ENCODE measurements at regions not wholly inside any gene's neighbourhood (a gene's known extent, or its start where the extent isn't known, plus 50 kb on each side); places are given as distances from the start of the nearest gene placed in this dataset.
A peak's percentile ranks its signal among the peaks of the same experiment; 100 is the strongest.

DNA sequence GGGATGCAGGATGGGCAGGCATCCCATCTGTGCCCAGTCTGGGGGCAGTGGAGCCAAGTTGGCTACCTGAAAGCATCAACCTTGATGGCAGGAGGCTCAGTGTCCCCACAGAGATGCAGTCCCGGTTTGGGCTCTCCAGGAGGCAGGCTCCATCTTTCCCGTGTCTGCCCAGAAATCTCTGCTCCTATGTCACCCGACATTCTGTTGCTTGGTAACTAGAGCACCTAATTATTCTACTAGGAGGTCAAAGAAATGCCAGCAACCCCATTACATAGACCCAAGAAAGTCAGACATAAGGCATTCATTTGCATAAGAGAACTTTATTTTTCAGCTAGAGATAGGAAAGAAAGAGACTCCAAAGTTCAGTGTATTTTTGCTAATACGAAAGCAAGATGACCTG, 100.3 kb upstream of the BACE2 start:
- H3K27ac ChIP-seq = no peak overlapping the region
- TF ChIP-seq, protein P1, sequence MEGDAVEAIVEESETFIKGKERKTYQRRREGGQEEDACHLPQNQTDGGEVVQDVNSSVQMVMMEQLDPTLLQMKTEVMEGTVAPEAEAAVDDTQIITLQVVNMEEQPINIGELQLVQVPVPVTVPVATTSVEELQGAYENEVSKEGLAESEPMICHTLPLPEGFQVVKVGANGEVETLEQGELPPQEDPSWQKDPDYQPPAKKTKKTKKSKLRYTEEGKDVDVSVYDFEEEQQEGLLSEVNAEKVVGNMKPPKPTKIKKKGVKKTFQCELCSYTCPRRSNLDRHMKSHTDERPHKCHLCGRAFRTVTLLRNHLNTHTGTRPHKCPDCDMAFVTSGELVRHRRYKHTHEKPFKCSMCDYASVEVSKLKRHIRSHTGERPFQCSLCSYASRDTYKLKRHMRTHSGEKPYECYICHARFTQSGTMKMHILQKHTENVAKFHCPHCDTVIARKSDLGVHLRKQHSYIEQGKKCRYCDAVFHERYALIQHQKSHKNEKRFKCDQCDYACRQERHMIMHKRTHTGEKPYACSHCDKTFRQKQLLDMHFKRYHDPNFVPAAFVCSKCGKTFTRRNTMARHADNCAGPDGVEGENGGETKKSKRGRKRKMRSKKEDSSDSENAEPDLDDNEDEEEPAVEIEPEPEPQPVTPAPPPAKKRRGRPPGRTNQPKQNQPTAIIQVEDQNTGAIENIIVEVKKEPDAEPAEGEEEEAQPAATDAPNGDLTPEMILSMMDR (conservative IDR thresholded peaks at IDR 0.05) = no peak

- TF ChIP-seq, protein P1 (conservative IDR thresholded peaks at IDR 0.05) = no peak
- no peak overlapping the region; the same call in 1 of the 2 replicates for H3K27ac ChIP-seq
Observed at GRCh38 chr21:41068496-41068895, 99.5 kb upstream of the BACE2 start.

DNA sequence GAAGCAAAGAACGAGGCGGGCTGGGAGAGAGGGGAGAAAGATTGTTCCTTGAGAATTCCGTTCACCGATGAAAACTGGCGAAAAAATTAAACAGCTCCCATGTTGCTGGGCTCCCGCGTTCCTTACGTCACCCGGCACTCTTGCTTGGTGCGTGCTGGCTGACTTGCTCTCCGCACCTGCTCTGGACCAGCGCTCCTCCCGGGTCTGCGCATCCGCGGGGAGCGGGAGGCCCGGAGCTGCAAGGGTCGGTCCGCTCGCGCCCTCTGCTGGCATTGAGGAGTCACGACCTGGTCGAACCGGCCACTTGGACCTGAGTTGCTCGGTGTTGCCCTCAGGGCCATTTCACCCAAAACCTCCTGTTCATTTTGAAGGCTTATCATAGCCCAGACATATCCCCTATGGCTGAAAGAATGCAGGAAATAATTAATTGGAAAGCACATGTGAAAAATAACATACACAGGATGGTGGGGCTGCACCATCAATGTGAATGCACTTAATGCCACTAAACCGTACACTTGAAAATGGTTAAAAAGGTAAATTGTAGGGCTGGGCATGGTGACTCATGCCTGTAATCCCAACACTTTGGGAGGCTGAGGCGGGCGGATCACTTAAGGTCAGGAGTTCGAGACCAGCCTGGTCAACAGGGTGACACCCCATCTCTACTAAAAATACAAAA, 98.9 kb upstream of the BACE2 start:
- TF ChIP-seq, protein P1 (conservative IDR thresholded peaks at IDR 0.05) = peak; percentile 99
- no peak overlapping the region; the same call in 1 of the 2 replicates for H3K27ac ChIP-seq

GRCh38 chr21:41070284-41070683, 97.7 kb upstream of the BACE2 start:
- TF ChIP-seq, protein P1 (conservative IDR thresholded peaks at IDR 0.05) = no peak
- no peak overlapping the region for H3K27ac ChIP-seq

DNA sequence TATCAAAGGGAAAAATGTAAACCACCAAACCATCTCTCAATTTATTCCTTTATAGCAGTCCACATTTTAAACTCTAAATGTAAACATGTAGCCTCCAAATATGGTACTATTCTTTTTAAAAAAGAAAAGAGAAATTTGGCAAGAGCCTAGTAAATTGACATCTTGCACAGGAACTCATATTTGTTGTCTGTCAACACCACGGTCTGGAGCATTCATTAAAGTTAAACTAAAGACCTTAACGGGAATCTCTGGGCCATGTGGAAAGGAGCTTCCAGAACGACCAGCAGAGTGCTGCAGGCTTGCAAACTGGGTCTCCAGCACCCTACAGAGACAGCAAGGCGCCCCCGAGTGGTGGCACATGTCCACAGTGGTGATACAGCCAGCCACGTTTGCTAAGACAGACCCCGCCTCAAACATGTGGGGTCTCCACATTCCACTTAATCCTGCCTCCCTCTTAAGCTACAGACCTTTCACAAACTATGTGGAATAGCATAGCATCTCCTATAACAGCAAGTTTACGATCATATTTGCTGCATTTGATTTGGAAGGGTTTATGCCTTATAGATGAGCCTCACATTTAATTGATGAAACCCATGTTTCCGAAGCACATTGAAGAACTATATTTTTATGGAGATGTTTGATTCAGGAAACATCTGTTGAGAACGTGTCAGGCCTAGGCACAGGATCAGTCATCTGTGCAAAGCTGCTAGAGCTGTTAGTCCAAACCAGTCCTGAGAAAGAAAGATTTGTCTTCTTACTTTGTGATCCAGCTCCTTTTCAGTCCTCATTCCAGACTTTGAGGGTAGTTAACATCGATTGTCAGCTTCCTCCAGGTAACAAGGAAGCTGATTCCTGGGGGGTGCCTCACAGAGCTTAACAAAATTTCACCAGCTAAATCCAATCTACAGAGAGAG, 96.4 kb upstream of the BACE2 start:
- TF ChIP-seq, protein P1 (conservative IDR thresholded peaks at IDR 0.05) = peak; percentile 60
- no peak overlapping the region for H3K27ac ChIP-seq

- TF ChIP-seq, protein P1 (conservative IDR thresholded peaks at IDR 0.05) = no peak
Observed at GRCh38 chr21:41073558-41073957, 94.4 kb upstream of the BACE2 start.

GRCh38 chr21:41074396-41075184, 93.4 kb upstream of the BACE2 start:
- no peak overlapping the region for H3K27ac ChIP-seq
- TF ChIP-seq, protein P1 (conservative IDR thresholded peaks at IDR 0.05) = no peak

More at GRCh38 chr21:41073558-41073957, 94.4 kb upstream of the BACE2 start:
- no peak overlapping the region for H3K27ac ChIP-seq
